Thyroid gland (tissue), 4 donors: ENCODE measurements at regions not wholly inside any gene's neighbourhood (a gene's known extent, or its start where the extent isn't known, plus 50 kb on each side); places are given as distances from the start of the nearest gene placed in this dataset.
"Not testable (repeated sequence)": the region's sequence is repeated elsewhere in the genome, so short reads cannot be mapped to it uniquely, and the experiment has no call there.

ENCODE experiments used
- DNase-seq, 2 donors: peaks; one replicate each; pipeline ENCODE4 v3.0.0-alpha.2; 2019
- H3K27ac ChIP-seq, 3 donors: fragments of 200-600 bp; sonication (generic); 1 replicate in 2 of 3; 2 replicates in 1 of 3; pipeline ENCODE4 v1.5.1; 2016 to 2019; ENCODE audit warnings: mild to moderate bottlenecking in 1 of 3, moderate library complexity in 1 of 3
- H3K27me3 ChIP-seq: fragments of 200-600 bp; sonication (generic); one replicate; pipeline ENCODE4 v1.5.1; 2019
- H3K36me3 ChIP-seq, 2 donors: fragments of 200-600 bp; sonication (generic); one replicate each; pipeline ENCODE4 v1.5.1; 2016 to 2019
- H3K4me1 ChIP-seq, 2 donors: fragments of 200-600 bp; sonication (generic); one replicate each; pipeline ENCODE4 v1.5.1; 2017 to 2019
- H3K4me3 ChIP-seq, 3 donors: fragments of 200-600 bp; sonication (generic); replicated peaks in 1 of 3; 1 replicate in 2 of 3; 2 replicates in 1 of 3; pipeline ENCODE4 v1.5.1; 2016; ENCODE audit warnings: mild to moderate bottlenecking in 1 of 3
- H3K9me3 ChIP-seq: fragments of 200-600 bp; sonication (generic); one replicate; pipeline ENCODE4 v1.5.1; 2017
- CTCF ChIP-seq, 6 experiments: fragments of 200-600 bp in 3 of 6; fragments of 450-650 bp in 3 of 6; sonication (generic) in 3 of 6; IDR thresholded peaks; one replicate each; pipeline ENCODE4 v1.5.1; 2016 to 2019; ENCODE audit warnings: antibody characterized with exemption in 6 of 6, mild to moderate bottlenecking in 2 of 6, inconsistent platforms in 1 of 6, moderate library complexity in 1 of 6
- POLR2A ChIP-seq, 2 donors: fragments of 450-650 bp; IDR thresholded peaks; one replicate each; pipeline ENCODE4 v1.6.1; 2017; ENCODE audit warnings: antibody characterized with exemption in 2 of 2, mild to moderate bottlenecking in 2 of 2, moderate library complexity in 1 of 2
- WGBS, 2 donors: methylation state at CpG; one replicate each; pipeline ENCODE4 v1.1.5; 2017; 5-methylcytosine and 5-hydroxymethylcytosine counted together
- intact Hi-C: fragments of 100-400 bp; cut with DNase I; formaldehyde crosslinking; loops from one replicate; pipeline ENCODE4 v1.15.1; 2023

GRCh38 chr3:66931699-66932098, 66.4 kb upstream of the KBTBD8 start:
- intact Hi-C loops = no loop called here
- H3K27me3 ChIP-seq = no peaks in the 10 kb centered on the region
- WGBS, 2 donors = 63 to 68% methylated on average over 1 of the region's 1 CpG
- no peak overlapping the region for H3K4me3 ChIP-seq
- no peak overlapping the region for H3K27ac ChIP-seq
- no peaks in the 10 kb centered on the region for H3K4me1 ChIP-seq
- TF ChIP-seq CTCF (IDR thresholded peaks at IDR 0.05) (no peak), POLR2A (IDR thresholded peaks at IDR 0.05) (no peak)
- H3K36me3 ChIP-seq = no peaks in the 10 kb centered on the region
- no peak for DNase-seq
- H3K9me3 ChIP-seq = no peaks in the 10 kb centered on the region

GRCh38 chr3:66933233-66933632, 64.9 kb upstream of the KBTBD8 start:
- DNase-seq = no peak
- intact Hi-C loops = no loop called here
- Histone ChIP-seq H3K9me3 (no peaks in the 10 kb centered on the region), H3K27me3 (no peaks in the 10 kb centered on the region), H3K36me3 (no peaks in the 10 kb centered on the region), H3K4me1 (no peaks in the 10 kb centered on the region), H3K27ac (no peak overlapping the region), H3K4me3 (no peak overlapping the region)
- TF ChIP-seq CTCF (IDR thresholded peaks at IDR 0.05) (no peak), POLR2A (IDR thresholded peaks at IDR 0.05) (no peak)

- Histone ChIP-seq H3K9me3 (no peaks in the 10 kb centered on the region), H3K27me3 (no peaks in the 10 kb centered on the region), H3K4me1 (no peaks in the 10 kb centered on the region), H3K4me3 (no peak overlapping the region), H3K36me3 (no peaks in the 10 kb centered on the region), H3K27ac (no peak overlapping the region)
- intact Hi-C loops = no loop called here
- WGBS, 2 donors = 90 to 97% methylated on average over 1 of the region's 1 CpG
- TF ChIP-seq CTCF (IDR thresholded peaks at IDR 0.05) = no peak
- no peak for TF ChIP-seq POLR2A (IDR thresholded peaks at IDR 0.05)
- no peak for DNase-seq
These were observed 64.1 kb upstream of the KBTBD8 start for GRCh38 chr3:66934041-66934440.

- H3K27me3 ChIP-seq = no peaks in the 10 kb centered on the region
- H3K4me3 ChIP-seq = no peak overlapping the region
- H3K9me3 ChIP-seq = no peaks in the 10 kb centered on the region
- no peak for TF ChIP-seq POLR2A (IDR thresholded peaks at IDR 0.05)
- no peak for TF ChIP-seq CTCF (IDR thresholded peaks at IDR 0.05)
- WGBS, 2 donors = 68 to 70% methylated on average over 3 of the region's 3 CpGs
- no peak overlapping the region for H3K27ac ChIP-seq
- no peak for DNase-seq
- no peaks in the 10 kb centered on the region for H3K36me3 ChIP-seq
- intact Hi-C loops = no loop called here
- H3K4me1 ChIP-seq = no peaks in the 10 kb centered on the region
These were observed 63.4 kb upstream of the KBTBD8 start for GRCh38 chr3:66934725-66935124.

- DNase-seq, intact Hi-C loops, H3K27me3 ChIP-seq, H3K9me3 ChIP-seq, H3K27ac ChIP-seq, H3K36me3 ChIP-seq, H3K4me1 ChIP-seq, H3K4me3 ChIP-seq: not testable (repeated sequence)
- 55 to 74% methylated on average over 6 of the region's 6 CpGs for WGBS, 2 donors
These were observed 61.1 kb upstream of the KBTBD8 start for GRCh38 chr3:66937041-66937440.

- no peak overlapping the region for H3K4me3 ChIP-seq
- intact Hi-C loops = no loop called here
- no peaks in the 10 kb centered on the region for H3K9me3 ChIP-seq
- 18% methylated on average over 5 of the region's 5 CpGs for WGBS, 2 donors
- H3K4me1 ChIP-seq = no peaks in the 10 kb centered on the region
- H3K36me3 ChIP-seq = no peaks in the 10 kb centered on the region
- peak; percentile 5 for DNase-seq
- H3K27me3 ChIP-seq = no peaks in the 10 kb centered on the region
- TF ChIP-seq POLR2A (IDR thresholded peaks at IDR 0.05) = no peak
- peak in 5 of 6 experiments; percentile 18 to 76 (median 54) for TF ChIP-seq CTCF (IDR thresholded peaks at IDR 0.05)
- H3K27ac ChIP-seq = no peak overlapping the region
These were observed 59.7 kb upstream of the KBTBD8 start for GRCh38 chr3:66938338-66938963.
